Muscle layer of duodenum (tissue), 2 donors: ENCODE measurements at regions not wholly inside any gene's neighbourhood (a gene's known extent, or its start where the extent isn't known, plus 50 kb on each side); places are given as distances from the start of the nearest gene placed in this dataset.

ENCODE experiments used
- H3K27ac ChIP-seq: one replicate; pipeline ENCODE4 v1.7.0; 2013; ENCODE audit warnings: mild to moderate bottlenecking, low read length
- H3K27me3 ChIP-seq: one replicate; pipeline ENCODE4 v1.7.0; 2013; ENCODE audit warnings: low read depth, mild to moderate bottlenecking, control low read depth, low read length
- H3K36me3 ChIP-seq, 2 donors: one replicate each; pipeline ENCODE4 v1.7.0; 2013; ENCODE audit warnings: low read length in 2 of 2, control low read depth in 1 of 2, mild to moderate bottlenecking in 1 of 2; ENCODE audit not compliant: insufficient read depth in 2 of 2, control insufficient read depth in 1 of 2
- H3K4me1 ChIP-seq, 2 donors: one replicate each; pipeline ENCODE4 v1.7.0; 2013; ENCODE audit warnings: low read length in 2 of 2, mild to moderate bottlenecking in 2 of 2, control low read depth in 1 of 2, moderate library complexity in 1 of 2; ENCODE audit not compliant: insufficient read depth in 2 of 2, control insufficient read depth in 1 of 2
- H3K4me3 ChIP-seq, 2 donors: one replicate each; pipeline ENCODE4 v1.7.0; 2013; ENCODE audit warnings: low read length in 2 of 2, low read depth in 1 of 2, mild to moderate bottlenecking in 1 of 2
- H3K9me3 ChIP-seq, 2 donors: one replicate each; pipeline ENCODE4 v1.7.0; 2013; ENCODE audit warnings: low read length in 2 of 2, control low read depth in 1 of 2, mild to moderate bottlenecking in 1 of 2; ENCODE audit not compliant: control insufficient read depth in 1 of 2
- donor health status: healthy.

- H3K4me1 ChIP-seq: no peaks in the 10 kb centered on the region
- no peak overlapping the region for H3K27ac ChIP-seq
- no peaks in the 10 kb centered on the region for H3K36me3 ChIP-seq
- H3K9me3 ChIP-seq: peaks cover 0 to 7% of the 10 kb centered on the region in 2 donors
- no peak overlapping the region for H3K4me3 ChIP-seq
- no peaks in the 10 kb centered on the region for H3K27me3 ChIP-seq
These were observed 418.8 kb downstream of the SHANK2 start for GRCh38 chr11:70833554-70833953.

GRCh38 chr11:70834277-70834940 lies 418.0 kb downstream of the SHANK2 start:
- Histone ChIP-seq H3K4me1 (no peaks in the 10 kb centered on the region), H3K9me3 (peaks cover 0 to 9% of the 10 kb centered on the region in 2 donors), H3K36me3 (no peaks in the 10 kb centered on the region), H3K27me3 (no peaks in the 10 kb centered on the region), H3K27ac (no peak overlapping the region), H3K4me3 (no peak overlapping the region)

GRCh38 chr11:70834984-70835560 lies 417.3 kb downstream of the SHANK2 start:
- Histone ChIP-seq H3K36me3 (no peaks in the 10 kb centered on the region), H3K27ac (no peak overlapping the region), H3K9me3 (peaks cover 0 to 9% of the 10 kb centered on the region in 2 donors), H3K27me3 (no peaks in the 10 kb centered on the region), H3K4me3 (no peak overlapping the region), H3K4me1 (no peaks in the 10 kb centered on the region)

- peaks cover 0 to 9% of the 10 kb centered on the region in 2 donors for H3K9me3 ChIP-seq
- H3K27ac ChIP-seq: no peak overlapping the region
- no peaks in the 10 kb centered on the region for H3K4me1 ChIP-seq
- no peak overlapping the region for H3K4me3 ChIP-seq
- H3K27me3 ChIP-seq: no peaks in the 10 kb centered on the region
- H3K36me3 ChIP-seq: no peaks in the 10 kb centered on the region
These were observed 416.3 kb downstream of the SHANK2 start for GRCh38 chr11:70836071-70836470.

- H3K36me3 ChIP-seq: no peaks in the 10 kb centered on the region
- no peak overlapping the region for H3K27ac ChIP-seq
- H3K4me1 ChIP-seq: no peaks in the 10 kb centered on the region
- H3K27me3 ChIP-seq: no peaks in the 10 kb centered on the region
- H3K4me3 ChIP-seq: no peak overlapping the region
- peaks cover 0 to 9% of the 10 kb centered on the region in 2 donors for H3K9me3 ChIP-seq
These were observed 414.2 kb downstream of the SHANK2 start for GRCh38 chr11:70838198-70838597.

GRCh38 chr11:70839851-70840250 lies 412.5 kb downstream of the SHANK2 start:
- Histone ChIP-seq H3K27ac (no peak overlapping the region), H3K27me3 (no peaks in the 10 kb centered on the region), H3K4me3 (no peak overlapping the region)

GRCh38 chr11:70841264-70841663 lies 411.1 kb downstream of the SHANK2 start:
- no peaks in the 10 kb centered on the region for H3K27me3 ChIP-seq
- H3K27ac ChIP-seq: no peak overlapping the region
- H3K36me3 ChIP-seq: no peaks in the 10 kb centered on the region
- H3K4me3 ChIP-seq: no peak overlapping the region
- H3K4me1 ChIP-seq: no peaks in the 10 kb centered on the region
- H3K9me3 ChIP-seq: peaks cover 0 to 9% of the 10 kb centered on the region in 2 donors

More at GRCh38 chr11:70839851-70840250, 412.5 kb downstream of the SHANK2 start:
- no peaks in the 10 kb centered on the region for H3K36me3 ChIP-seq
- H3K4me1 ChIP-seq: no peaks in the 10 kb centered on the region
- peaks cover 0 to 9% of the 10 kb centered on the region in 2 donors for H3K9me3 ChIP-seq

- H3K4me1 ChIP-seq: no peaks in the 10 kb centered on the region
- no peaks in the 10 kb centered on the region for H3K36me3 ChIP-seq
- peaks cover 0 to 9% of the 10 kb centered on the region in 2 donors for H3K9me3 ChIP-seq
- no peak overlapping the region for H3K27ac ChIP-seq
- no peaks in the 10 kb centered on the region for H3K27me3 ChIP-seq
- no peak overlapping the region for H3K4me3 ChIP-seq
These were observed 410.1 kb downstream of the SHANK2 start for GRCh38 chr11:70842256-70842655.

GRCh38 chr11:70842701-70843100 lies 409.7 kb downstream of the SHANK2 start:
- H3K9me3 ChIP-seq: peaks cover 0 to 9% of the 10 kb centered on the region in 2 donors
- no peak overlapping the region for H3K27ac ChIP-seq
- H3K4me1 ChIP-seq: no peaks in the 10 kb centered on the region
- no peak overlapping the region for H3K4me3 ChIP-seq
- H3K36me3 ChIP-seq: no peaks in the 10 kb centered on the region
- H3K27me3 ChIP-seq: no peaks in the 10 kb centered on the region

- H3K9me3 ChIP-seq: no peaks in the 10 kb centered on the region
- no peaks in the 10 kb centered on the region for H3K4me1 ChIP-seq
- H3K27ac ChIP-seq: no peak overlapping the region
- H3K36me3 ChIP-seq: no peaks in the 10 kb centered on the region
- H3K27me3 ChIP-seq: no peaks in the 10 kb centered on the region
- H3K4me3 ChIP-seq: no peak overlapping the region
These were observed 408.5 kb downstream of the SHANK2 start for GRCh38 chr11:70843906-70844305.

GRCh38 chr11:70844387-70844786 lies 408.0 kb downstream of the SHANK2 start:
- Histone ChIP-seq H3K36me3 (no peaks in the 10 kb centered on the region), H3K9me3 (no peaks in the 10 kb centered on the region), H3K27ac (no peak overlapping the region), H3K4me3 (no peak overlapping the region), H3K4me1 (no peaks in the 10 kb centered on the region), H3K27me3 (no peaks in the 10 kb centered on the region)

- Histone ChIP-seq H3K4me3 (no peak overlapping the region), H3K36me3 (no peaks in the 10 kb centered on the region), H3K9me3 (no peaks in the 10 kb centered on the region), H3K4me1 (no peaks in the 10 kb centered on the region), H3K27ac (no peak overlapping the region), H3K27me3 (no peaks in the 10 kb centered on the region)
These were observed 406.8 kb downstream of the SHANK2 start for GRCh38 chr11:70845591-70846041.
